AG04449 (cell line): ENCODE measurements at regions not wholly inside any gene's neighbourhood (a gene's known extent, or its start where the extent isn't known, plus 50 kb on each side); places are given as distances from the start of the nearest gene placed in this dataset.

Experiments used
- CTCF ChIA-PET: fragments of 350-600 bp; formaldehyde crosslinking; extraction: SDS; loops from one replicate; lab custom pipeline; 2021; ENCODE audit warnings: antibody characterized with exemption; lab: Yijun Ruan, JAX
- POLR2A ChIA-PET: fragments of 400-600, 350-600 bp; formaldehyde crosslinking; extraction: SDS; loops from one replicate; lab custom pipeline; 2020; ENCODE audit warnings: antibody characterized with exemption, inconsistent platforms; lab: Yijun Ruan, JAX
- DNase-seq: peaks from one replicate; pipeline ENCODE4 v3.0.0-alpha.2; 2010; ENCODE audit warnings: low read depth, low spot score
- H3K4me3 ChIP-seq: 2 replicates; pipeline ENCODE4 v1.5.1; 2011; ENCODE audit warnings: low read depth, mild to moderate bottlenecking, control low read depth, low read length
- CTCF ChIP-seq: IDR thresholded peaks from one replicate; pipeline ENCODE4 v1.5.1; 2011; ENCODE audit warnings: mild to moderate bottlenecking, moderate library complexity, low read length, control low read depth, inconsistent platforms; ENCODE audit not compliant: insufficient read depth; ENCODE audit errors: missing control alignments

GRCh38 chr6:134512981-134513391 is 195.1 kb upstream of the SGK1 start:
- ChIA-PET CTCF (interaction anchor here (1.4 to 2.0 kb wide), 4 partner anchors 10 to 23 kb away, joined by 3 to 7 read pairs (median 6); no protein-coding TSS in a partner anchor), POLR2A (no interaction called here)
- H3K4me3 ChIP-seq, result no peak overlapping the region
- no peak for DNase-seq
- no peak for TF ChIP-seq CTCF

GRCh38 chr6:134511984-134512683 is 194.2 kb upstream of the SGK1 start:
- CTCF ChIA-PET, result no interaction called here

GRCh38 chr6:134510920-134511319 is 193.0 kb upstream of the SGK1 start:
- CTCF ChIA-PET, result no interaction called here
- no peak overlapping the region for H3K4me3 ChIP-seq
- POLR2A ChIA-PET, result no interaction called here
- no peak for TF ChIP-seq CTCF
- DNase-seq, result no peak

More at GRCh38 chr6:134511984-134512683, 194.2 kb upstream of the SGK1 start:
- POLR2A ChIA-PET, result no interaction called here
- no peak for DNase-seq
- no peak for TF ChIP-seq CTCF
- H3K4me3 ChIP-seq, result no peak overlapping the region

- no peak overlapping the region for H3K4me3 ChIP-seq
- no peak for DNase-seq
- ChIA-PET POLR2A (no interaction called here), CTCF (interaction anchor here (0.9 to 1.0 kb wide), 2 partner anchors 332 to 353 kb away, joined by 3 to 5 read pairs; no protein-coding TSS in a partner anchor)
- no peak for TF ChIP-seq CTCF
Observed at GRCh38 chr6:134510142-134510541, 192.2 kb upstream of the SGK1 start.

GRCh38 chr6:134508862-134509498 is 191.1 kb upstream of the SGK1 start:
- no peak overlapping the region for H3K4me3 ChIP-seq
- ChIA-PET POLR2A (no interaction called here), CTCF (no interaction called here)
- no peak for DNase-seq
- TF ChIP-seq CTCF, result no peak

GRCh38 chr6:134506162-134506561 is 188.2 kb upstream of the SGK1 start:
- TF ChIP-seq CTCF, result no peak
- CTCF ChIA-PET, result no interaction called here
- no peak for DNase-seq
- POLR2A ChIA-PET, result no interaction called here
- H3K4me3 ChIP-seq, result no peak overlapping the region
